Activated CD4-positive, alpha-beta T cell treated with anti-CD3 and anti-CD28 coated beads for 48 hours (primary cell): ENCODE measurements at regions not wholly inside any gene's neighbourhood (a gene's known extent, or its start where the extent isn't known, plus 50 kb on each side); places are given as distances from the start of the nearest gene placed in this dataset.
A peak's percentile ranks its signal among the peaks of the same experiment; 100 is the strongest.

Source experiments
- DNase-seq: peaks from one replicate; pipeline ENCODE4 v3.0.0-alpha.2; 2020

- no peak for DNase-seq
These were observed 67.2 kb upstream of the DLK1 start for GRCh38 chr14:100659345-100660001.

- DNase-seq = no peak
These were observed 66.2 kb upstream of the DLK1 start for GRCh38 chr14:100660498-100660881.

DNA sequence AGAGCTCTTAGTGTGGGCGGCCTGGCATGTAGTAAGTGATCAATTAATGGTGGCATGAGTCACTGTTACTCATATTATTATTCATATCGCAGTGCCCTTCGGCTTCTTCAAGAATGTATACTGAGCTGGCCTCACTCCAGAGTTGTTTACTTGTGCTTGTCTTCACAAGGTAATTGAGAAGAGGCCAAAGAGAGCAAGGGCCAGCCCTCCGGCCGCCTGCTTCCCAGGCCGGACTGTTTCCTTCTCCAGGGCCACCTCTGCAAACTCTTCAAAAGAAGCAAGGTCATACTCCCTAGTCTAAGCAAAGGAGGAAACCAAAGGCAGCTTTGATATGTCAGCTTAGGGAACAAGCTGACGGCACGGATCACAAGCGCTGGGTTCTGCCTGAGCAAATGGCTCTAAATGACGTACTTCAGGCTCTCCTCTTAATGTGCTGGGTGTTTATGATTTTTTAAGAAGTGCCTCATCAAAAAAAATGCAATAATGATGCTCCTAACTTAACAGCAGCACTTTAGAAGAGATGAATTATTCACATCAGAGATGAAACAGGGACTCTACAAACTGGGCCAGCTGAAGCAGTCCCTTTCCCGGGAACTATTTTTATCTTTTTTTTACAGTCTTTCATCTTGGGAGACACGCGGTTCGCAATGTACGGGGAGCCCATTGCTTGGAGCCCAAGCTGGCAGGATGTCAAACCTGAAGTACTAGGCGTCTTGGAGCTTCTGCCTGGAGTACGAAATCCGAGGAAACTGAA is 65.6 kb upstream of the DLK1 start:
- no peak for DNase-seq

GRCh38 chr14:100662879-100663760 is 63.6 kb upstream of the DLK1 start:
- peak; percentile 75 for DNase-seq

DNA sequence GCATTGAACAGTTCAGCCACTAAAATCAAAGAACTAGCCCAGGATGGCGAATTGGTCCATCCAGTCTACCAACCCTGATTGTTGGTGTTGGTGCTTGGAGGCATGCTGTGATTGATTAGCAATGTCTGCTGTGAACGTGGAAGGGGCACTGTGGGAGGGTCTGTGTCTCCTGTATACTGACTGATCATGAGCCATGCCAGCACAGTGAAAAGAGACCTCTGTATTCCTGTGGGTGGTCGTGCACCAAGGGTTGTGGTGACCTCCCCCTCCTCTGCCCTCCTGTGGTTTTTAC is 63.0 kb upstream of the DLK1 start:
- no peak for DNase-seq

GRCh38 chr14:100664231-100664630 is 62.5 kb upstream of the DLK1 start:
- DNase-seq = no peak

GRCh38 chr14:100664841-100665510 is 61.7 kb upstream of the DLK1 start:
- DNase-seq = no peak

DNA sequence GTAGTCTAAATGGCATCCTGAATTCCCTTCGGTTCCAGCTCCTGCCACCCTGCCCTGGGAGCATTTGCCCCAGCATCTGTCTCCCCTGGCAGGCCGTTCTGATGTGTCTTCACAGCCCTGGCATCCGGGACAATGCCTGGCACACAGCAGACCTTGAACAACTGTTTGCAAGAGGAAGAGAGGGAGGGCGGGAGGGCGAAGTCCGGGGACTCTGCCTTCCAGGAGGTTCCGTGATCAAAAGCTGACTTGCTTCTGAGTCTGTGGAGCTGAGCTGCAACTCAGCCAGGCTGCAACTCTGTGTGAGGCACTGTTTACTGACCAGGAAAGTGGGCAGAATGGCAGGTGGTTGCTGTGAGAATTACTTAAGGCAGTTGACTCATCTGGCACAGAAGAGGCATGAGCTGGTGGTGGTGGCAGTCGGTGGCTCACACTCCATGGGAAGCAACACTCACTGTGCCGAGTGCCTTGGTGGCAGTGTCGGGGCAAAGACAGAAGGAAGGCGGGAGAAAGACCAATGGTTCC is 61.1 kb upstream of the DLK1 start:
- DNase-seq = no peak

DNA sequence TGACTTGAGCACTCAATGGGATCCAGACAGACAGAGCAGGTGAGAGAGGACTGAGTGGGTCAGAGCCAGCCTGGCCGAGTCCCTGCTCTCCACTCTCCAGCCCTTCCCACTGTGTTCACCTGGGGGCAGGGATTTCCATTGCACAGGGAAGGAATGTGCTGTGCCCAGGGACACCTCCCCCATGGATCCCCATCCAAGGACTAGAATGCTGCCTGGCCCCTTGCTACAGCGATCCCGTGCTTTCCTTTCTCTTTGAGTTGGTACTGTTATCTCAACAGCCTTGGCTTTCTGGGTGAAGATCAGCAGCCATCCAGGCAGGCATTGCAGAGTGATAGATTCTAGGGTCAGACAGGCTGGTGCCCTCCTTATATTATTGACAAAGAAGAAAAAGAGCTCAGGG is 60.3 kb upstream of the DLK1 start:
- no peak for DNase-seq

DNA sequence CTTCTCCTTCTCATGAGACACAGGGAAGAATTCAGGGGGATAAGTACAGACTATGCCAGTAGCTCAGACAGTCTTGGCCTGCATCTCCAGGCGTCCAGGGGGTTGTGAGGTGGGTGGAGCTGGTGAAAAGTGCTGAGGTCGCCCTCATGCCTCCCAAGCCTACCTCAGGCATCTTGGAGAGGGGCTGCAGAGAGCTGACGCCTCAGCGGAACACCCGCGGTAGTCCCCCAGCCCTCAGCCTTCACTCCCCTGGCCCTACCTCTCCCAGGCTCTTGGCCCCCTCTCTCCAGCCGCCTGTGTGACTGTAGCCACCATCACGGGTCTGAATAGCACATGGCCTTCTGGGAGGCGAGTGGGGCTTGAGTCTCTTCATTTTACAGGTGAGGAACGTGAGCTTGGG is 59.8 kb upstream of the DLK1 start:
- DNase-seq = no peak

- DNase-seq = no peak
These were observed 59.0 kb upstream of the DLK1 start for GRCh38 chr14:100667656-100668055.

GRCh38 chr14:100668352-100668751 is 58.3 kb upstream of the DLK1 start:
- DNase-seq = no peak

DNA sequence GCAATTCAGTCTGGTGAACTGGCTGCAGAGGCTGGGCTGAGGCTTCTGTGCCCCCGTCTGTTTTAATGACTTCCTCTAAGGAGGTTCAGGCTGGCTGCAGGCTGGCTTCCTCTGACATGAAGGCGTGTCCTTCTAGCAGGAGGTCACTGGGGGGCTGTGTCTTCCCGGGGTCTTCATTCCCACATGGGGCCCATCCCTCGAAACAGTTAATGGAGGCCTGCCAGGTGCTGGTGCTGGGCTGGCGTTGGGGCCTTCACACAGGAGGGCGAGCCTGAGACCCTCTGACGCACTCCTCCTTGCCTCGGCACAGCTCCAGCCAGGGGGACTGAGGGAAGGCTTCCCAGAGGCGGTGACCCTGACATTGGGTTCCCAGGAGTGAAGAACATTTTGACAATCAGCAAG is 57.7 kb upstream of the DLK1 start:
- DNase-seq = no peak

GRCh38 chr14:100669468-100669867 is 57.2 kb upstream of the DLK1 start:
- DNase-seq = no peak

- no peak for DNase-seq
These were observed 56.5 kb upstream of the DLK1 start for GRCh38 chr14:100670017-100670752.

- no peak for DNase-seq
These were observed 56.0 kb upstream of the DLK1 start for GRCh38 chr14:100670753-100671049.

DNA sequence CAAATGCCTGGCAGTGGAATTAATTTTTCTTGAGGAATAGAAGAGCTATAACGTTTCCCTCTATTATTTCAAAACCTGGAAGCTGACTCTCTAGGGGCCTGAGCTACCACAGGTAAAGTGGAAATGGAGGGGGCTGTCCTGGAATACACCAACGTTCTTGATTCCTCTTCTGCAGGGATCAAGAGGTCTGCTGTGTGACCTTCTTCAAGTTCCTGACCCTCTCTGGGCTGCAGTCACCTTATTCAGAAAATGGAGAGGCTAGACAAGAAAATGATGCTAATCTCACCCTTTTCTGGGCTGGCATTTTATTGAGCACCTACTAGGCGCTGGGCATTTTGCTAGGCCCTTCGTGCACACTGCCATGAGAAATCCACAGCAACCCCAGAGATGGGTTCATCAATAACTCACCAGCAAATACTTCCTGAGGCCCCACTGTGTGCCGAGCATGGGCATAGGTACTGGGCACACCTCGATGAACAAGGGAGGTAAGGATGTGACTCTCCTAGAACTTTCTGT is 55.2 kb upstream of the DLK1 start:
- no peak for DNase-seq

DNA sequence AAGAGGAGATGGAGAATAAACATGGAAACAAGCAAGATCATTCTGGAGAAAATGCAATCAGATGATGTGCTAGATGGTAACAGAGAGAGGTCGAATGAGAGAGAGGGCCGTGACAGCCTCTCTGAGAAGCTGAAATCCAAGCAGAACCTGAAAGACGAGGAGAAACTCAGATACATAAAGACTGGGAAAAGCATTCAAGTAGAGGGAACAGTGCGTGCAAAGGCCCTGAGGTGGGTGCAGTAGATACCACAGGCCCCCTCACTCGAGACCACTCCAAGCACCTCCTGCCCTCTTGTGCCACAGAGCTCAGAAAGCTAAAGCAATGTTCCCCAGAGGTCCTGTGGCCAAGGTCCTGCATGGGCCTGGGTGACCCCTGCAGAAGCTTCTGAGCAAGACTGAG is 54.8 kb upstream of the DLK1 start:
- no peak for DNase-seq

DNA sequence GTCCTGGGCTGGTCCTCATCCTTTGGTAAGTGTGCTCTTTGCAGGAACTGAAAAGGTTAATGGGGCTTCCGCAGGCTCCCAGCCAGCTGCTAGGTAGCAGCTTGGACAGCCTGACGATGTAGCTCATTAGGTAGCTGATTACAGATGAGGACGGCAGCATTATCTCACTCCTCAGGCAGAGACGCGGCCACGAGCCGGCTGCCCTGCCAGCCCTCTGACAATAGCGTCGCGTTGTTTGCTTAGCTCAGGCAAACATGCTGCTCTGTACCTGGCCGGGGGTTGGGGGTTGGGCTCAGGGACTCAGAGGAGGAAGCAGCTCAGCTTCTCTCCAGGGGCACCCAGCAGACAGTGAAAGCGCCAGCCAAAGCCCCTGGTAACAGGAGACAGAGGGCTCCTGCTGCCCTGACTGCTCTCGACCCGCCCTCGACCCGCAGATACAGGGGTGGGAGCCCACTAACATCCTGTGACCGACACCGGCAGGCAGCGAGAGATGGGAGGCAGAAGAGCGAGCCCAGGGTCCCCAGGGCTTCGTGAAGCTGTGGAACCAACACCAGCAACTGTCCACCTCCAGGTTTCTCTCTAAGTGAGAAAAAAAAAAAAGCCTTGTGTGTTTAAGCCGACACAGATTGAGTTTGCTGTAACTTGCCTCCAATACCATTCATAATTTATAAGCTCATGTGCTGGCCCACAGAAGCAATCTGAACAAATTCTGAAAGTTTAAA is 53.4 kb upstream of the DLK1 start:
- no peak for DNase-seq

DNA sequence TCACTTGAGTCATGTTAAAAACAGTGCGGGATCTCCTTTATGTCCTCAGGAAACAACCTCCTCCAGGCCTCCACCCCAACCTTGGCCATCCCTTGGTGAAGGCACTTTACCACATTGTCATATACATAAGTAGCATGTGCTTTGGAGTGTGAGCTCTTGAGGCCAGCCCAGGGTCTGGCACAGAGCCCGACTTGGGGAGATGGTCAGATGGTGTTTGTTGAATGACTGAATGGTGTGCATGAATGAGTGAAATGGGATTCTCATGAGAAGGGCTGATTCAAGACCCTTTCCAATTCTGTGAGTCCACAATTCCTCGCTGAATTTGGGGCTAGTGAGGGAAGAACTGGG is 52.9 kb upstream of the DLK1 start:
- DNase-seq = no peak

GRCh38 chr14:100674428-100674827 is 52.3 kb upstream of the DLK1 start:
- no peak for DNase-seq
